Neural crest cell (in vitro differentiated cells): ENCODE measurements at regions not wholly inside any gene's neighbourhood (a gene's known extent, or its start where the extent isn't known, plus 50 kb on each side); places are given as distances from the start of the nearest gene placed in this dataset.
"Not testable (repeated sequence)": the region's sequence is repeated elsewhere in the genome, so short reads cannot be mapped to it uniquely, and the experiment has no call there.

ENCODE experiments used
- DNase-seq: peaks from one replicate; pipeline ENCODE4 v3.0.0; 2021; ENCODE audit warnings: low read depth, mixed read lengths, low spot score
- H3K27ac Mint-ChIP-seq: one replicate; pipeline ENCODE4 v1.8.0; 2021; ENCODE audit warnings: mild to moderate bottlenecking, mixed read lengths; ENCODE audit not compliant: unreplicated experiment
- H3K27me3 Mint-ChIP-seq: 2 replicates; pipeline ENCODE4 v1.8.0; 2021; ENCODE audit warnings: low read depth, mild to moderate bottlenecking, mixed read lengths
- H3K36me3 Mint-ChIP-seq: 2 replicates; pipeline ENCODE4 v1.8.0; 2021; ENCODE audit warnings: low read depth, mild to moderate bottlenecking, mixed read lengths
- H3K4me1 Mint-ChIP-seq: 2 replicates; pipeline ENCODE4 v1.8.0; 2021; ENCODE audit warnings: mixed read lengths
- H3K4me3 Mint-ChIP-seq: one replicate; pipeline ENCODE4 v1.8.0; 2021; ENCODE audit warnings: mild to moderate bottlenecking, mixed read lengths
- H3K9me3 Mint-ChIP-seq: 2 replicates; pipeline ENCODE4 v1.8.0; 2021; ENCODE audit warnings: mixed read lengths
- TF ChIP-seq, protein P1 (sequence below): fragments of 200-600 bp; sonication (generic); conservative IDR thresholded peaks from 2 replicates; pipeline ENCODE4 v1.5.0; 2021; ENCODE audit warnings: antibody characterized with exemption, mild to moderate bottlenecking

DNA sequence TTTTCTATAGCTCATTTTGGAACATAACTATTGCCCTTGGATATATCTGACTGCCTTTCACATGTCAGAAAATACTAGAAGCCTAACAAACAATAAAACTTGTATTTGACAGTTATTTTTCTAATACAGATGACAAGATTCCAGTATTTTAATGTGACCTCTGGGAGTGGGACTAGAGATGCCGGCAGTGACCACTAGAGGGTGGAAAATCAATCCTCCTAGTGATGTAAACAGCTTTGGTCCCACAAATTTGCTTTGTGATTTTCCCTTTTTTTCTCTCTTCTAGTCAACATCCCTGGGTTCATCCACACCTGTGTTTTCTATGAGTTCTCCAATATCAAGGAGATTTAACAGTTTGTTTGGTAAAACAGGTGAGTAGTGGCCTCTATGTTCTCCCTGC is 615.1 kb downstream of the SPATA31A6 start:
- H3K36me3 Mint-ChIP-seq, H3K4me1 Mint-ChIP-seq, DNase-seq, H3K9me3 Mint-ChIP-seq, H3K27ac Mint-ChIP-seq, H3K4me3 Mint-ChIP-seq: not testable (repeated sequence)
- H3K27me3 Mint-ChIP-seq, result peaks cover 43% of the 10 kb centered on the region
- TF ChIP-seq, protein P1, sequence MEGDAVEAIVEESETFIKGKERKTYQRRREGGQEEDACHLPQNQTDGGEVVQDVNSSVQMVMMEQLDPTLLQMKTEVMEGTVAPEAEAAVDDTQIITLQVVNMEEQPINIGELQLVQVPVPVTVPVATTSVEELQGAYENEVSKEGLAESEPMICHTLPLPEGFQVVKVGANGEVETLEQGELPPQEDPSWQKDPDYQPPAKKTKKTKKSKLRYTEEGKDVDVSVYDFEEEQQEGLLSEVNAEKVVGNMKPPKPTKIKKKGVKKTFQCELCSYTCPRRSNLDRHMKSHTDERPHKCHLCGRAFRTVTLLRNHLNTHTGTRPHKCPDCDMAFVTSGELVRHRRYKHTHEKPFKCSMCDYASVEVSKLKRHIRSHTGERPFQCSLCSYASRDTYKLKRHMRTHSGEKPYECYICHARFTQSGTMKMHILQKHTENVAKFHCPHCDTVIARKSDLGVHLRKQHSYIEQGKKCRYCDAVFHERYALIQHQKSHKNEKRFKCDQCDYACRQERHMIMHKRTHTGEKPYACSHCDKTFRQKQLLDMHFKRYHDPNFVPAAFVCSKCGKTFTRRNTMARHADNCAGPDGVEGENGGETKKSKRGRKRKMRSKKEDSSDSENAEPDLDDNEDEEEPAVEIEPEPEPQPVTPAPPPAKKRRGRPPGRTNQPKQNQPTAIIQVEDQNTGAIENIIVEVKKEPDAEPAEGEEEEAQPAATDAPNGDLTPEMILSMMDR, result peak; percentile 53

DNA sequence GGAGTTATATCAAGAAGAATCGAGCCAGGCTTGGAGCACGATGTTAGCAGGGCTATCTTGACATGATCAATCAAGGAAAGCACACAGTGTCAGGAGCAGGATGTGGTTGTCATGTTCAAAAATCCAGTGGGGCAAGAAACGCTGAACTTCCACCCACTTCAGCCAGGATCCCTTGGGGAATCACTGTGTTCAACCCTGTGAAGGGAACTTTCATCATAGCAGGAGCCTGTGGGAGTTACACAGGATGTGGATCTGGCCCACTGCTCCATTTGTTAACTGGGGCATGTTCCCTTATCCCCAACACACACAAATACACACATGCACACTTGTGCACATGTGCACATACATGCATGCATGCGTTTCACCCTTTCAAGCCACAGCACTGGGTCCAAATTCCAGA is 619.3 kb downstream of the SPATA31A6 start:
- H3K4me1 Mint-ChIP-seq, H3K9me3 Mint-ChIP-seq: not testable (repeated sequence)
- H3K27me3 Mint-ChIP-seq, result peaks cover 59% of the 10 kb centered on the region

DNA sequence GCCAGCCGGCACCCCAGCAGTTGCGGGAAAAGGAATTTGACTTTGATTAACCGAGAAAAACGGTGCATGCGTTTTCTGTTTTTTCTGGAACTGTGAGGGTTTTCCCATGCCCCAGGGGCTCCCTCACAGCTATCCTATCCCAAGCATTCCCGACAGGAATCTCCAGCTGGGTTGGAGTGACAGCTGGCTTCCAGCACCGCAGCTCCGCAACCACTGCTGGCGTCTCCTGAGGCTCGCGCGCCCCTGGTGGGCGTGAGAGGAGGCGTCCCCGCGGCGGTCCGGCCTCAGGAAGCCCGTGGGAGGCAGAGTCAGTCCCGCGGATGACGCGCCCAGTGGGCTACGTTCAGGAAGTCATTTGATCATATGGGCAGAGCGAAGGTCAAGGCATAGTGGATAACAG is 623.2 kb downstream of the SPATA31A6 start:
- not testable (repeated sequence) for H3K27ac Mint-ChIP-seq, H3K4me1 Mint-ChIP-seq, DNase-seq, H3K36me3 Mint-ChIP-seq, H3K9me3 Mint-ChIP-seq, H3K4me3 Mint-ChIP-seq
- H3K27me3 Mint-ChIP-seq, result peaks cover 64% of the 10 kb centered on the region
- TF ChIP-seq, protein P1, result peak; percentile 54

More for the DNA sequence above, 619.3 kb downstream of the SPATA31A6 start:
- H3K4me3 Mint-ChIP-seq, H3K36me3 Mint-ChIP-seq, H3K27ac Mint-ChIP-seq, DNase-seq: not testable (repeated sequence)

- H3K9me3 Mint-ChIP-seq, H3K27ac Mint-ChIP-seq, DNase-seq, H3K27me3 Mint-ChIP-seq, H3K4me1 Mint-ChIP-seq, H3K4me3 Mint-ChIP-seq, H3K36me3 Mint-ChIP-seq: not testable (repeated sequence)
Measured at GRCh38 chr9:42821468-42821867, 638.0 kb downstream of the SPATA31A6 start.

GRCh38 chr9:42848156-42848555 is 664.7 kb downstream of the SPATA31A6 start:
- H3K36me3 Mint-ChIP-seq, H3K27ac Mint-ChIP-seq, H3K4me3 Mint-ChIP-seq, DNase-seq, H3K4me1 Mint-ChIP-seq, H3K9me3 Mint-ChIP-seq: not testable (repeated sequence)
- peaks cover 24% of the 10 kb centered on the region for H3K27me3 Mint-ChIP-seq

DNA sequence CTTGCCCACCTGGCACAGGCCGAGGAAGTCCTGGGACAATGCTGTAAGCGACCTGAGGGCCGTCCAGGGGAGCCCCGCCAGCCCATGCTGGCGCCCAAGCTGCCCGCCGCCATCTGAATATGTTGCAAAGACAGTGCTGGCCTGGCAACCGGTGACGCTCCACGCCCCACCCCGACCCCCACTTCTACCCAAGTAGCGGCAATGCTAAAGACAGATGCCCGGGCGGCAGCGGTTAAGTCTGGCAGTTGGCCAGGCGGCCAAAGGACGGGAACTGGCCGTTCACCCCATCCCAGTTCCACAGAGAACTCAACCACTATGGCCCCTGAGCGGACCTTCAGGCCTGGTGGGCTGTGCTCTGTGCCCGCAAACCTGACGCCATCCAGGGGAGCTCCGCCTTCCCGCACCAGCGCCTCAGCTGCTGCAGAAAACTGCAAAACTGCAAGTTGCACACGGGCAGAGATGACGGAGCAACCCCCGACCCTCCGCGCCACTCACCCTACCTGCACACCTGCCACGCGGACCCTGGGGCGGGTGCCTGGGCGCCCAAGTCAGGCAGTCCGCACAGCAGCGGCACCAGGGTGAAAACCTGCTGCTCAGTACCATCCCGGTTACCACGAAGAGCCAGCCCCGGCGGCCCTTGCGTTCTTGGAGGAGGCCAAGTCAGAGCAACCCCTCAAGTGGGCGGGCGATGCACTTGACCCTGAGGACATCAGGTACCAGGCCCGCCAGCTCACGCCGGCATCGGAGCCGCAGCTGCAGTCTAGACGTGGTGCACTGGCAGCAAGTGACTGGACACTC is 667.6 kb downstream of the SPATA31A6 start:
- not testable (repeated sequence) for DNase-seq

DNA sequence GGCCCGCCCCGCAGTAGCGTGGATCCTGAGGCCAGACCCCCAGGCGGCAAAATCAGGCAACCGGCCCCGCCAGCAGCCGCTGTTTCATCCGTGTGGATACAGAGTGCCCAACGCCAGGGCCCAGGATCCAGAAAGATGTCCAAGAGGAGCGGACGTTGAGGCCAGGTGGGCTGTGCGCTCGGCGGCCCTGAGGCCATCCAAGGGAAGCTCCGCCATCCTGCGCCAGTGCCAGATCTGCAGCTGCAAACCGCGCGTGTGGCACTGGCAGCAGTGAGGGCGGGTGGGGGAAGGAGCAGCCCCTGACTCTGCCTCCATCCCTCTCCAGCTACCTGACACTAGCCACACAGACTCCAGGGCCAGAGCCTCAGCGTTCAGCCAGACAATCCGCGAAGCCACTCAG is 668.2 kb downstream of the SPATA31A6 start:
- not testable (repeated sequence) for H3K4me3 Mint-ChIP-seq, H3K9me3 Mint-ChIP-seq, H3K36me3 Mint-ChIP-seq, DNase-seq, H3K4me1 Mint-ChIP-seq, H3K27ac Mint-ChIP-seq
- peaks cover 13% of the 10 kb centered on the region for H3K27me3 Mint-ChIP-seq

More for the DNA sequence above, 667.6 kb downstream of the SPATA31A6 start:
- not testable (repeated sequence) for H3K4me1 Mint-ChIP-seq, H3K4me3 Mint-ChIP-seq, H3K27ac Mint-ChIP-seq, H3K9me3 Mint-ChIP-seq, H3K36me3 Mint-ChIP-seq
- H3K27me3 Mint-ChIP-seq, result peaks cover 19% of the 10 kb centered on the region

DNA sequence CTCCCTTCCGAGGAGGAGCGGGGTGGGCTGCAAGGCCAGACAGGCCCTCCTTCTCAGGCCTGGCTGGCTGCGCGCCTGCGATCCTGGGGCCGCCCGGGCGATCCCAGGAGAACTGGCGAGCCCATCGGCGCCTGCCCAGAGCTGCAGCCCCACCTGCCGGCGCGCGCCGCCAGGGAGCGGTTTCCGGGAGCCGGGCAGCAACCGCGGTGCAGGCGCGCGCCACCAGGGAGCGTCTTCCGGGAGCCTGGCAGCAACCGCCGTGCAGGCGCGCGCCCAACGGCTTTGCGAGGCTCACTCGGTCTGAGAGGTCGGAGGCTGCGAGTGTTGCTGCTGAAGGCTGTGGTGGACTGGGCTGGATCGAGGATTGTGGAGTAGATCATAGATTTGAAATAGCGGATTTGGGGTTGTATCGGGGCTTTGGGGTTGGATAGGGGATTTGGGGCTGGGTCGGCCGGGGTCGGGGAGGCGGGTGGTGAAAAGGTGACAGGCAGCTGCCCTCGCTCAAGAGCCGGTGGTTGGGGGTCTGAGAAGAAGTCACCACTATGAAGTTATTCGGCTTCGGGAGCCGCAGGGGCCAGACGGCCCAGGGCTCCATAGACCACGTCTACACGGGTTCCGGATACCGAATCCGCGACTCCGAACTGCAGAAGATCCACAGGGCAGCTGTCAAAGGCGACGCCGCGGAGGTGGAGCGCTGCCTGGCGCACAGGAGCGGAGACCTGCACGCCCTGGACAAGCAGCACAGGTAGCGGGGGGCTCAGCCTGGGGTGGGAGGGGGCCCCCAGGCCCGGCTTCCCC is 668.9 kb downstream of the SPATA31A6 start:
- H3K36me3 Mint-ChIP-seq, H3K9me3 Mint-ChIP-seq, H3K27ac Mint-ChIP-seq, H3K4me1 Mint-ChIP-seq: not testable (repeated sequence)
- H3K4me3 Mint-ChIP-seq, result peak overlapping the region; percentile 61
- peaks cover 15% of the 10 kb centered on the region for H3K27me3 Mint-ChIP-seq
- DNase-seq, result peak; percentile 27

- not testable (repeated sequence) for H3K4me1 Mint-ChIP-seq, H3K4me3 Mint-ChIP-seq, H3K36me3 Mint-ChIP-seq, DNase-seq, H3K27ac Mint-ChIP-seq, H3K9me3 Mint-ChIP-seq
- peaks cover 14% of the 10 kb centered on the region for H3K27me3 Mint-ChIP-seq
Measured at GRCh38 chr9:42860133-42860532, 676.7 kb downstream of the SPATA31A6 start.

GRCh38 chr9:42862465-42862864 is 679.0 kb downstream of the SPATA31A6 start:
- not testable (repeated sequence) for DNase-seq, H3K36me3 Mint-ChIP-seq, H3K4me1 Mint-ChIP-seq, H3K27ac Mint-ChIP-seq, H3K9me3 Mint-ChIP-seq, H3K4me3 Mint-ChIP-seq
- peaks cover 17% of the 10 kb centered on the region for H3K27me3 Mint-ChIP-seq
